ENCODE measurements at regions not wholly inside any gene's neighbourhood (a gene's known extent, or its start where the extent isn't known, plus 50 kb on each side); places are given as distances from the start of the nearest gene placed in this dataset.

DNA sequence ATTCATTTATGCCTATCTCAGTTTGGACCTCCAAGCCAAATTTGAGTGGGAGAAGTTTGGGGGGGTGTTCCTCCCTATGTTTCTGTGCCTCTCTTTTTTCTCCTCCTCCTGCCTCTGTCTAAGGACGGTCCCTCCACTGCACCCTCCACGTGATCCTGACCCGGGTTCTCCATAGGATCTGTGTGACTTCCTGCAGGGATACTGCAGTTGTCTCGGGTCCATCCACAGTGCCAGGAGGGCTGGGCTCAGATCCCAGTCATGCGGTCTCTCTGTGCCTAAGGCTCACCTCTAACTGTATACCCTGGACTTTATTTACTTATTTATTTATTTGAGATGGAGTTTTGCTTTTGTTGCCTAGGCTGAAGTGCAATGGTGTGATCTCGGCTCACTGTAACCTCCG, 1354.5 kb downstream of the BRD1 start:
- TF ChIP-seq ZNF678 (CRISPR knock-in tag; IDR thresholded peaks at IDR 0.05), result no peak
- TF ChIP-seq EZH2 (conservative IDR thresholded peaks at IDR 0.05; ENCODE audit: low read depth, low read length), result no peak
- TF ChIP-seq NFIC (IDR thresholded peaks at IDR 0.05; ENCODE audit: low read length), result no peak
- TF ChIP-seq POLR2AphosphoS5 (IDR thresholded peaks at IDR 0.05; ENCODE audit: low read depth, low read length), result no peak
- TF ChIP-seq, protein P1, sequence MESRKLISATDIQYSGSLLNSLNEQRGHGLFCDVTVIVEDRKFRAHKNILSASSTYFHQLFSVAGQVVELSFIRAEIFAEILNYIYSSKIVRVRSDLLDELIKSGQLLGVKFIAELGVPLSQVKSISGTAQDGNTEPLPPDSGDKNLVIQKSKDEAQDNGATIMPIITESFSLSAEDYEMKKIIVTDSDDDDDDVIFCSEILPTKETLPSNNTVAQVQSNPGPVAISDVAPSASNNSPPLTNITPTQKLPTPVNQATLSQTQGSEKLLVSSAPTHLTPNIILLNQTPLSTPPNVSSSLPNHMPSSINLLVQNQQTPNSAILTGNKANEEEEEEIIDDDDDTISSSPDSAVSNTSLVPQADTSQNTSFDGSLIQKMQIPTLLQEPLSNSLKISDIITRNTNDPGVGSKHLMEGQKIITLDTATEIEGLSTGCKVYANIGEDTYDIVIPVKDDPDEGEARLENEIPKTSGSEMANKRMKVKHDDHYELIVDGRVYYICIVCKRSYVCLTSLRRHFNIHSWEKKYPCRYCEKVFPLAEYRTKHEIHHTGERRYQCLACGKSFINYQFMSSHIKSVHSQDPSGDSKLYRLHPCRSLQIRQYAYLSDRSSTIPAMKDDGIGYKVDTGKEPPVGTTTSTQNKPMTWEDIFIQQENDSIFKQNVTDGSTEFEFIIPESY (CRISPR knock-in tag; IDR thresholded peaks at IDR 0.05), result no peak
- TF ChIP-seq TAF1 (CRISPR knock-in tag; IDR thresholded peaks at IDR 0.05), result no peak

Measured in HepG2 (cell line).